ENCODE measurements at regions not wholly inside any gene's neighbourhood (a gene's known extent, or its start where the extent isn't known, plus 50 kb on each side); places are given as distances from the start of the nearest gene placed in this dataset.

DNA sequence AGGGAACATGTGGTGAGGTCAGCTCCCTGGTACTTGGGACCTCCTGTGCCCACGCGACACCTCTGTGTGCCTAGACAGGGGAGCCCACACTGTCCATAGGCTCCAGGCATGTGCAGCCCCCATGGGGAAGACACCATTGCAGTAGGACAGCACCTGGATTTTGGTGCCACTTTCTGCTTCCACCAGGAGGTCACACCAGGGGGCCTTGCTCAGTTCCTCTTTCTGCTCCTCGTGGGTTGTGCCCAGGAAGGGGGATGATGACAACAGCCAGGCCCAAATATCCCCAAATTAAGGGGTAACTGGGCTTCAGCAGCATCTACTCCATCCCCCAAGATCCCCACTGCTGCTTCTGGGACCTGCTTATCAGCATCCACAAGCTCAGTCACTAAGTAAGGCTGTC is 358.2 kb upstream of the KAZN start:
- TF ChIP-seq, protein P1, sequence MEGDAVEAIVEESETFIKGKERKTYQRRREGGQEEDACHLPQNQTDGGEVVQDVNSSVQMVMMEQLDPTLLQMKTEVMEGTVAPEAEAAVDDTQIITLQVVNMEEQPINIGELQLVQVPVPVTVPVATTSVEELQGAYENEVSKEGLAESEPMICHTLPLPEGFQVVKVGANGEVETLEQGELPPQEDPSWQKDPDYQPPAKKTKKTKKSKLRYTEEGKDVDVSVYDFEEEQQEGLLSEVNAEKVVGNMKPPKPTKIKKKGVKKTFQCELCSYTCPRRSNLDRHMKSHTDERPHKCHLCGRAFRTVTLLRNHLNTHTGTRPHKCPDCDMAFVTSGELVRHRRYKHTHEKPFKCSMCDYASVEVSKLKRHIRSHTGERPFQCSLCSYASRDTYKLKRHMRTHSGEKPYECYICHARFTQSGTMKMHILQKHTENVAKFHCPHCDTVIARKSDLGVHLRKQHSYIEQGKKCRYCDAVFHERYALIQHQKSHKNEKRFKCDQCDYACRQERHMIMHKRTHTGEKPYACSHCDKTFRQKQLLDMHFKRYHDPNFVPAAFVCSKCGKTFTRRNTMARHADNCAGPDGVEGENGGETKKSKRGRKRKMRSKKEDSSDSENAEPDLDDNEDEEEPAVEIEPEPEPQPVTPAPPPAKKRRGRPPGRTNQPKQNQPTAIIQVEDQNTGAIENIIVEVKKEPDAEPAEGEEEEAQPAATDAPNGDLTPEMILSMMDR (conservative IDR thresholded peaks at IDR 0.05; ENCODE audit: low read depth, low read length) = no peak
- no peak for TF ChIP-seq EZH2 (IDR thresholded peaks at IDR 0.05; ENCODE audit: borderline replicate concordance, low read depth, low read length, poor library complexity, severe bottlenecking)

Measured in A673 (cell line).